HCT116 (cell line): ENCODE measurements at regions not wholly inside any gene's neighbourhood (a gene's known extent, or its start where the extent isn't known, plus 50 kb on each side); places are given as distances from the start of the nearest gene placed in this dataset.

Source experiments
- CTCF ChIP-seq, 3 experiments: fragments of 200-600 bp in 1 of 3; sonication (generic) in 1 of 3; IDR thresholded peaks in 2 of 3; conservative IDR thresholded peaks in 1 of 3; 2 replicates each; pipeline ENCODE4 v1.5.1; 2012 to 2017; ENCODE audit warnings: low read depth in 2 of 3, low read length in 2 of 3, antibody characterized with exemption in 1 of 3, borderline replicate concordance in 1 of 3, control low read depth in 1 of 3, mild to moderate bottlenecking in 1 of 3, mixed read lengths in 1 of 3, mixed run types in 1 of 3, moderate library complexity in 1 of 3; ENCODE audit not compliant: insufficient read depth in 1 of 3
- EGR1 ChIP-seq: IDR thresholded peaks from 2 replicates; pipeline ENCODE4 v1.6.1; 2012; ENCODE audit warnings: low read depth
- EZH2 ChIP-seq: fragments of 200-600 bp; sonication (generic); IDR thresholded peaks from 2 replicates; pipeline ENCODE4 v1.6.1; 2017; ENCODE audit warnings: antibody characterized with exemption, mixed run types
- EZH2phosphoT487 ChIP-seq: fragments of 200-600 bp; IDR thresholded peaks from 2 replicates; pipeline ENCODE4 v1.6.1; 2018; ENCODE audit warnings: antibody characterized with exemption, borderline replicate concordance
- FOSL1 ChIP-seq: IDR thresholded peaks from 2 replicates; pipeline ENCODE4 v1.6.1; 2012; ENCODE audit warnings: low read depth
- MAX ChIP-seq: IDR thresholded peaks from 2 replicates; pipeline ENCODE4 v1.6.1; 2012
- POLR2A ChIP-seq: IDR thresholded peaks from 2 replicates; pipeline ENCODE4 v1.7.0; 2011; ENCODE audit warnings: borderline replicate concordance; ENCODE audit not compliant: insufficient read depth, insufficient read length; ENCODE audit errors: extremely low read depth
- POLR2AphosphoS5 ChIP-seq: IDR thresholded peaks from 2 replicates; pipeline ENCODE4 v1.6.1; 2011; ENCODE audit warnings: mild to moderate bottlenecking, low read depth, low read length, moderate library complexity
- RAD21 ChIP-seq: IDR thresholded peaks from 2 replicates; pipeline ENCODE4 v1.6.1; 2012; ENCODE audit warnings: low read depth, mild to moderate bottlenecking
- SRF ChIP-seq: IDR thresholded peaks from 2 replicates; pipeline ENCODE4 v1.6.1; 2012; ENCODE audit warnings: low read depth
- TCF7L2 ChIP-seq: IDR thresholded peaks from 2 replicates; pipeline ENCODE4 v1.7.0; 2011; ENCODE audit warnings: borderline replicate concordance, inconsistent platforms; ENCODE audit not compliant: insufficient read depth, insufficient read length; ENCODE audit errors: extremely low read depth
- TF ChIP-seq, protein P1 (sequence below): IDR thresholded peaks from 2 replicates; pipeline ENCODE4 v1.6.1; 2012; ENCODE audit warnings: low read depth

DNA sequence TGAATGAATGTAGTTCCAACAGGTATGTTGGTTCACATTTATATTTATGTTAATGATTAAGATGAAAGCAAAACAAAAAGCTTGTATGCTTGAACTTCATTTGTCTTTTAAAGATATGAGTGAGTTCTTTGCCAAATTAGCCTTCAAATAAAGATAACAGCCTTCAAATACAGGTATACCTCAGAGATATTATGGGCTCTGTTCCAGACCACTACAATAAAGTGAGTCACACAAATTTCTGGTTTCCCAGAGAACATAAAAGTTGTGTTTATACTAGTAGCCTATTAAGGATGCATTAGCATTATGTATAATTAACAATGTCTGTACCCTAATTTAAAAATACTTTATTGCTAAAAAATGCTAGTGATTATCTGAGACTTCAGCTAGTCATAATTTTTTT is 245.3 kb upstream of the MAN1A1 start:
- TF ChIP-seq CTCF (IDR thresholded peaks at IDR 0.05 in 2 of 3, conservative IDR thresholded peaks at IDR 0.05 in 1 of 3; ENCODE audit: borderline replicate concordance in 1 of 3, insufficient read depth in 1 of 3, low read depth in 2 of 3, low read length in 2 of 3) (no peak), SRF (no peak), RAD21 (no peak), EZH2phosphoT487 (no peak), TCF7L2 (no peak), POLR2A (no peak), POLR2AphosphoS5 (no peak), FOSL1 (no peak), EGR1 (no peak), MAX (no peak), EZH2 (no peak)
- TF ChIP-seq, protein P1, sequence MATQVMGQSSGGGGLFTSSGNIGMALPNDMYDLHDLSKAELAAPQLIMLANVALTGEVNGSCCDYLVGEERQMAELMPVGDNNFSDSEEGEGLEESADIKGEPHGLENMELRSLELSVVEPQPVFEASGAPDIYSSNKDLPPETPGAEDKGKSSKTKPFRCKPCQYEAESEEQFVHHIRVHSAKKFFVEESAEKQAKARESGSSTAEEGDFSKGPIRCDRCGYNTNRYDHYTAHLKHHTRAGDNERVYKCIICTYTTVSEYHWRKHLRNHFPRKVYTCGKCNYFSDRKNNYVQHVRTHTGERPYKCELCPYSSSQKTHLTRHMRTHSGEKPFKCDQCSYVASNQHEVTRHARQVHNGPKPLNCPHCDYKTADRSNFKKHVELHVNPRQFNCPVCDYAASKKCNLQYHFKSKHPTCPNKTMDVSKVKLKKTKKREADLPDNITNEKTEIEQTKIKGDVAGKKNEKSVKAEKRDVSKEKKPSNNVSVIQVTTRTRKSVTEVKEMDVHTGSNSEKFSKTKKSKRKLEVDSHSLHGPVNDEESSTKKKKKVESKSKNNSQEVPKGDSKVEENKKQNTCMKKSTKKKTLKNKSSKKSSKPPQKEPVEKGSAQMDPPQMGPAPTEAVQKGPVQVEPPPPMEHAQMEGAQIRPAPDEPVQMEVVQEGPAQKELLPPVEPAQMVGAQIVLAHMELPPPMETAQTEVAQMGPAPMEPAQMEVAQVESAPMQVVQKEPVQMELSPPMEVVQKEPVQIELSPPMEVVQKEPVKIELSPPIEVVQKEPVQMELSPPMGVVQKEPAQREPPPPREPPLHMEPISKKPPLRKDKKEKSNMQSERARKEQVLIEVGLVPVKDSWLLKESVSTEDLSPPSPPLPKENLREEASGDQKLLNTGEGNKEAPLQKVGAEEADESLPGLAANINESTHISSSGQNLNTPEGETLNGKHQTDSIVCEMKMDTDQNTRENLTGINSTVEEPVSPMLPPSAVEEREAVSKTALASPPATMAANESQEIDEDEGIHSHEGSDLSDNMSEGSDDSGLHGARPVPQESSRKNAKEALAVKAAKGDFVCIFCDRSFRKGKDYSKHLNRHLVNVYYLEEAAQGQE: no peak
